ENCODE measurements at regions not wholly inside any gene's neighbourhood (a gene's known extent, or its start where the extent isn't known, plus 50 kb on each side); places are given as distances from the start of the nearest gene placed in this dataset.
"Not testable (repeated sequence)": the region's sequence is repeated elsewhere in the genome, so short reads cannot be mapped to it uniquely, and the experiment has no call there.

DNA sequence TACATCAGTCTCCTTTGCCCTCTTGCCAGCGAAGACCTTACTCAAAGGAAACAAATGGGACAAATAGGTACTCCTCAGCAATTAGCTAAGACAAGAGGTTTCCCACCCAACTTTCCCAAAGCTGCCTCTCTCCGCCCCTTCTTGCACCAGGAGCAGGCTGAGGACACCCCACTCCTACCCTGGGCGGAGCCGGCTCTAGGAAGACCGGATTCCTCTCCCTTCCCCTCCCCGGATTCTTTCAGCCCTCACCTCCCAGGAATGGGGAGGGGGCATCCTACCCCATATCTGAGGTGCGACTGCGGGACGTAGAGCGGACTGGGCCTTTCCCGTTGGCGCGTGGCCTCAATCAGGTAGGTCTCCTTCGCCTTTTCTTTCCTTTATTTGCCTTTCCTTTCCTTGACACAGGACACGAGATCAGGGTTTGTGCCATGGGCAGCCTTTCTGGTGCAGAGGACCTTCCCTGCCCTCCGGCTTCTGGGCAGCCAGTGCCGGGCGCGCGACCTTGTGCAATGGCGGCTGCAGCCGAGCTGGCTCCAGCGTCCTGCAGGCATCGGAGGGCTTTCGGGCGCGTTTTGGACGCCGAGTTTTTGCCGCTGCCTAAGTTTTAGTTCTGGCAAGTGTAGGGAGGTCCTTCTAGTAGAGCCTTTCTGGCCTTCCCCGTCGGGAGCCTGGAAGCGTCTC is 279.9 kb downstream of the PLS3 start:
- not testable (repeated sequence) for H3K4me3 ChIP-seq (ENCODE audit: control insufficient read depth, low read depth, low read length)

DNA sequence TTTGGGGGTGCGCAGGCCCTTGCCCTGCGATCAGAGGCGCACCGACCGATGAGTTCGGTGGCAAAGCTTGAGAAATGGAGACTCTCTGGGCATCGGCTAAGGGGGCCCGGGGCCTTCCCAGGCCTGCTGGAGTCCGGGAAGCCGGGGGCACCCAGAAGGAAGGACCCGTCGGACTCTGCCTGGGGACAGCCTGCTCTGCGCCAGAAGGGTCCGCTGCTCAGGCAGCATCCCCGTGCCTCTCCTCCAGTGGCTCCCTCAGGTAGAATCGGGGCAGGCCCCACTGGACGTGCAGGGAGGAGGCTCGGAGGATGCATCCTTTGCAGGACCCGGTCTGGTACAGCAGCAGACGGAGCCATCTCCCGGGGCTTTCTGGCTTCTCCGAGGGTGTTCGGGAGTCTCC is 290.0 kb downstream of the PLS3 start:
- not testable (repeated sequence) for H3K4me3 ChIP-seq (ENCODE audit: control insufficient read depth, low read depth, low read length); DNase-seq (ENCODE audit: low read depth)

More for the DNA sequence above, 279.9 kb downstream of the PLS3 start:
- DNase-seq (ENCODE audit: low read depth), result not testable (repeated sequence)

DNA sequence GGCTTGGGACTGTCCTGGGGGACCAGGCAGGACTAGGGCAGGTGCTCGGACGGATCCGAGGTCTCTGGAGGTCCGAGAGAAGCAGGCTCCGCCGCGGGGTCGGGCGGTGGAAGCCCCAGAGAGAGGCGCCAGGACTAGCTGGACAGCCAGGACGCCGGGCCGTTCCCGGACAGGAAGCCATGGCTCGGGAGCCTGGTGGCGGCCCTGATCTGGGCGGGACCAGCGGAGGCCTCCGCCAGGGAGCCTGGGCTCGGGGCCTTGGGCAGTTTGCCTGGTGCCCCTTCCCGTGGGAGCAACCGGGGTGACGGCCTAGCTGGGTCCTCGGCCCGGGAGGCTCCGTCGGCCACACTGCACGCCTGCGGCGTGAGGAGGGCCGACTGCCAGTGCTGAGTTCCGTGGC is 292.3 kb downstream of the PLS3 start:
- H3K4me3 ChIP-seq (ENCODE audit: control insufficient read depth, low read depth, low read length); DNase-seq (ENCODE audit: low read depth): not testable (repeated sequence)

DNA sequence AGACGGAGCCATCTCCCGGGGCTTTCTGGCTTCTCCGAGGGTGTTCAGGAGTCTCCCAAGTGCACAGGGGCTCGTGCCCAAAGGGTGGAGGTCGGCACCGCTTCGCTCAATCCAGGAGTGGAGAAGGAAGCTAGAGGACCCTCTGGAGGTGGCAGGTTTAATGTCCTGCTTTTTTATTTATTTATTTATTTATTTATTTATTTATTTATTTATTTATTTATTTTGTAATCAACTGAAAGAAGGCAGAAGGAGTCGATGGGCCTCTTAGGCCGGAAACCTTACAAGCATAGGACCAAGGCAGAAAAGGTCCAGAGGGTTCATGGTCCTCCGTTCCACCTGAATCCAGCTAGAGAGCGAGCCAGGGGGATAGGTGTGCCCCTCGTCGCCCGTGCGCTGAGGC is 289.4 kb upstream of the AGTR2 start:
- not testable (repeated sequence) for H3K4me3 ChIP-seq (ENCODE audit: control insufficient read depth, low read depth, low read length); DNase-seq (ENCODE audit: low read depth)

DNA sequence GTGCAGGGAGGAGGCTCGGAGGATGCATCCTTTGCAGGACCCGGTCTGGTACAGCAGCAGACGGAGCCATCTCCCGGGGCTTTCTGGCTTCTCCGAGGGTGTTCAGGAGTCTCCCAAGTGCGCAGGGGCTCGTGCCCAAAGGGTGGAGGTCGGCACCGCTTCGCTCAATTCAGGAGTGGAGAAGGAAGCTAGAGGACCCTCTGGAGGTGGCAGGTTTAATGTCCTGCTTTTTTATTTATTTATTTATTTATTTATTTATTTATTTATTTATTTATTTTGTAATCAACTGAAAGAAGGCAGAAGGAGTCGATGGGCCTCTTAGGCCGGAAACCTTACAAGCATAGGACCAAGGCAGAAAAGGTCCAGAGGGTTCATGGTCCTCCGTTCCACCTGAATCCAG is 286.4 kb upstream of the AGTR2 start:
- DNase-seq (ENCODE audit: low read depth); H3K4me3 ChIP-seq (ENCODE audit: control insufficient read depth, low read depth, low read length): not testable (repeated sequence)

DNA sequence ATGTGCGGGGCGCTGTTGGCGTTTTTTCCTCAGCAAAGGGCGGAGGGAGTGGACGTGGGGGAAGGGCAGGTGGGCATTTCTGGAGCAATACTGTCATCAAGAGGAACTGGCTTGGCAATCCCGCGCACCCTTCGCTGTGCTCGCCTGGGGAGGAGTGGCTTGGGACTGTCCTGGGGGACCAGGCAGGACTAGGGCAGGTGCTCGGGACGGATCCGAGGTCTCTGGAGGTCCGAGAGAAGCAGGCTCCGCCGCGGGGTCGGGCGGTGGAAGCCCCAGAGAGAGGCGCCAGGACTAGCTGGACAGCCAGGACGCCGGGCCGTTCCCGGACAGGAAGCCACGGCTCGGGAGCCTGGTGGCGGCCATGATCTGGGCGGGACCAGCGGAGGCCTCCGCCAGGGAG is 282.5 kb upstream of the AGTR2 start:
- peak overlapping the region; percentile 46 for H3K4me3 ChIP-seq (ENCODE audit: control insufficient read depth, low read depth, low read length)
- peak; percentile 59 for DNase-seq (ENCODE audit: low read depth)
- TF ChIP-seq, protein P1, sequence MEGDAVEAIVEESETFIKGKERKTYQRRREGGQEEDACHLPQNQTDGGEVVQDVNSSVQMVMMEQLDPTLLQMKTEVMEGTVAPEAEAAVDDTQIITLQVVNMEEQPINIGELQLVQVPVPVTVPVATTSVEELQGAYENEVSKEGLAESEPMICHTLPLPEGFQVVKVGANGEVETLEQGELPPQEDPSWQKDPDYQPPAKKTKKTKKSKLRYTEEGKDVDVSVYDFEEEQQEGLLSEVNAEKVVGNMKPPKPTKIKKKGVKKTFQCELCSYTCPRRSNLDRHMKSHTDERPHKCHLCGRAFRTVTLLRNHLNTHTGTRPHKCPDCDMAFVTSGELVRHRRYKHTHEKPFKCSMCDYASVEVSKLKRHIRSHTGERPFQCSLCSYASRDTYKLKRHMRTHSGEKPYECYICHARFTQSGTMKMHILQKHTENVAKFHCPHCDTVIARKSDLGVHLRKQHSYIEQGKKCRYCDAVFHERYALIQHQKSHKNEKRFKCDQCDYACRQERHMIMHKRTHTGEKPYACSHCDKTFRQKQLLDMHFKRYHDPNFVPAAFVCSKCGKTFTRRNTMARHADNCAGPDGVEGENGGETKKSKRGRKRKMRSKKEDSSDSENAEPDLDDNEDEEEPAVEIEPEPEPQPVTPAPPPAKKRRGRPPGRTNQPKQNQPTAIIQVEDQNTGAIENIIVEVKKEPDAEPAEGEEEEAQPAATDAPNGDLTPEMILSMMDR (conservative IDR thresholded peaks at IDR 0.05; ENCODE audit: control insufficient read depth, insufficient read depth, low read depth, low read length), result peak; percentile 7

DNA sequence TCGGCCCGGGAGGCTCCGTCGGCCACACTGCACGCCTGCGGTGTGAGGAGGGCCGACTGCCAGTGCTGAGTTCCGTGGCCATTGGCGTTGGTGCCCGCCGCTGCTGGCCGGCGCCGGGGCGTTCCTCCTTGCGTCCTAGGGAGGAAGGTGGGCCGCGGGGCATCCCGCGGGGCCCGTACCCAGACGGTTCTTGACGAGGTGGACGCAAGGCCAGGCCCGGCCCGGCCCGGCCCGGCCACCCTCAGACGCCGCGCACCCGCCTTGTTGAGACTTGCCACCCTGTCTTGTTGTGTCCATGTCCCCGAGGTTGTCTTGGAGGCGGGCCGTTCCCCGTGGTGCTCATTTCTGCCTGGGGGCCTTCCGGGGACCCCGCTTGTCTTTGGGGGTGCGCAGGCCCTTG is 282.0 kb upstream of the AGTR2 start:
- H3K4me3 ChIP-seq (ENCODE audit: control insufficient read depth, low read depth, low read length); DNase-seq (ENCODE audit: low read depth): not testable (repeated sequence)

DNA sequence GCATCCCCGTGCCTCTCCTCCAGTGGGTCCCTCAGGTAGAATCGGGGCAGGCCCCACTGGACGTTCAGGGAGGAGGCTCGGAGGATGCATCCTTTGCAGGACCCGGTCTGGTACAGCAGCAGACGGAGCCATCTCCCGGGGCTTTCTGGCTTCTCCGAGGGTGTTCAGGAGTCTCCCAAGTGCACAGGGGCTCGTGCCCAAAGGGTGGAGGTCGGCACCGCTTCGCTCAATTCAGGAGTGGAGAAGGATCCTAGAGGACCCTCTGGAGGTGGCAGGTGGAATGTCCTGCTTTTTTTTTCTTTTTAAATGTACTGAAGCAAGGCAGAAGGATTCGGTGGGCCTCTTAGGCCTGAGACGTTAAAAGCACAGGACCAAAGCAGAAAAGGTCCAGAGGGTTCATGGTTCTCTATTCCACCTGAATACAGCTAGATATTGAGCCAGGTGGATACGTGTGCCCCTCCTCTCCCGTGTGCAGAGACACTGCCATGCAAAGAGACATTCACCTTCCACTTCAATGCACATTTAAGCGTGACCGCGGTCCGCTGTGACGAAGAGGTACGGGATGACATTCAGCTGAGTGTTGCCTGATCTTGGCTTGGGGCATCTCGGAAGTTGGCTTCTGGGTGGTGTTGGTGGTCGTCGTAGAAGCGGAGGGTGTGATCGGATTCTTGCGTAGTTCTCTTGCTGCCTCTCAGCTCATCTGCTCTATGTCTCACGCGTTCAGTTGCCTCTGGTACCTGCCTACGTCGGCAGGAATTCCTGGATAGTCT is 281.2 kb upstream of the AGTR2 start:
- TF ChIP-seq, protein P1 (conservative IDR thresholded peaks at IDR 0.05; ENCODE audit: control insufficient read depth, insufficient read depth, low read depth, low read length), result no peak
- H3K4me3 ChIP-seq (ENCODE audit: control insufficient read depth, low read depth, low read length), result no peak overlapping the region
- no peak for DNase-seq (ENCODE audit: low read depth)

DNA sequence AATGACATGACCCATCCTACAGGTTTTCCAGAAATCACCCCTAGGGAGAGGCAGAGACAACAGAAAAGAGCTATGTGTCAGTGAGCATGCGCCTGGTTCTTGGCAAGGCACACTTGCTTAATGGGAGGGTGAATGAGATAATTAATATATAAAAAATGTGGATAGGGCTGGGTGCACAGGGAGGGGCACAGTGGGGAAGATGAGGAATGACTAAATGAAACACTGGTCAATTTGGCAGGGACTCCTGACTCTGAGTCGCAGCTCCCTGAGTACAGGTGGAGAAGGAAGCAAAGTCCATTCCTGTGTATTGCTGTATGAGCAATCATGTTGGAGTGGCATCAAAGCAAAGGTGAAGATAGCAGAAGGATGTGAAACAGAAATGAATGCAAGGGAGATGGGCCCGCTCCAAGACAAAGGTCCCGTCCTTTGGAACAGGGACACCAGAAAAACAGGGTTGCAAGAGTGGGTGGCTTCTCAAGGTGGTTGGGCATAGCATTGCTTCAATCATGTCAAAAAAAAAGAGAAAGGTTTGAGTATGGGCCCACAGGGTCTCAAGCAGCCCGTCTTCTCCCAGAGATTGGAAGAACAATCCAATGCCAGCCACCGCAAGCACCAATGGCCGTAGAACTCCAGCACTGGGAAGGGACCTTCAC is 278.4 kb upstream of the AGTR2 start:
- TF ChIP-seq, protein P1 (conservative IDR thresholded peaks at IDR 0.05; ENCODE audit: control insufficient read depth, insufficient read depth, low read depth, low read length), result no peak
- DNase-seq (ENCODE audit: low read depth), result peak; percentile 12
- peak overlapping the region; percentile 12 for H3K4me3 ChIP-seq (ENCODE audit: control insufficient read depth, low read depth, low read length)
